Jurkat, Clone E6-1 (cell line): ENCODE measurements at regions not wholly inside any gene's neighbourhood (a gene's known extent, or its start where the extent isn't known, plus 50 kb on each side); places are given as distances from the start of the nearest gene placed in this dataset.

Experiments
- DNase-seq: peaks from one replicate; pipeline ENCODE4 v3.0.0-alpha.2; 2011; ENCODE audit warnings: low read depth, low spot score
- H3K4me3 ChIP-seq: 2 replicates; pipeline ENCODE4 v1.5.1; 2011; ENCODE audit warnings: mild to moderate bottlenecking, low read length, control low read depth, moderate library complexity

GRCh38 chr9:115207003-115207836, 89.3 kb upstream of the TNC start:
- no peak for DNase-seq
- H3K4me3 ChIP-seq: no peak overlapping the region

DNA sequence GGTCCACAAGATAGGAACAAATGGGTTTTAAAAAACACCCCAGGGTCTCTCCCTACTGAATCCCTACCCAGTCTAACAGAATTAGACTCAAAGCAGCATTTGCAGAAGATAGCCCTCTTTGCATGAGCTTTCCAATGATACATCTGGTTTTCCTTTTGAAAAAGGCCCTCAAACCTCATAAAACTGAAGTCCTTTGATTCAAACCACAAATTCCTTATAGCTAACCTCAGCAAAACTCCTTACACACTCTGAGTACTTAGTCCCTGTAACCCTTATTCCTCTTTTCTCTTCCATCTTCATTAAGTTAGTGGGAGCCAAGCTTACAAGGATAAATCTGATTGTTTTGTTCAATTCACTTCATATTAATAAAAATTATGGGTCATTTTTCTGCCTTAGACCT, 90.5 kb upstream of the TNC start:
- H3K4me3 ChIP-seq: no peak overlapping the region
- no peak for DNase-seq

DNA sequence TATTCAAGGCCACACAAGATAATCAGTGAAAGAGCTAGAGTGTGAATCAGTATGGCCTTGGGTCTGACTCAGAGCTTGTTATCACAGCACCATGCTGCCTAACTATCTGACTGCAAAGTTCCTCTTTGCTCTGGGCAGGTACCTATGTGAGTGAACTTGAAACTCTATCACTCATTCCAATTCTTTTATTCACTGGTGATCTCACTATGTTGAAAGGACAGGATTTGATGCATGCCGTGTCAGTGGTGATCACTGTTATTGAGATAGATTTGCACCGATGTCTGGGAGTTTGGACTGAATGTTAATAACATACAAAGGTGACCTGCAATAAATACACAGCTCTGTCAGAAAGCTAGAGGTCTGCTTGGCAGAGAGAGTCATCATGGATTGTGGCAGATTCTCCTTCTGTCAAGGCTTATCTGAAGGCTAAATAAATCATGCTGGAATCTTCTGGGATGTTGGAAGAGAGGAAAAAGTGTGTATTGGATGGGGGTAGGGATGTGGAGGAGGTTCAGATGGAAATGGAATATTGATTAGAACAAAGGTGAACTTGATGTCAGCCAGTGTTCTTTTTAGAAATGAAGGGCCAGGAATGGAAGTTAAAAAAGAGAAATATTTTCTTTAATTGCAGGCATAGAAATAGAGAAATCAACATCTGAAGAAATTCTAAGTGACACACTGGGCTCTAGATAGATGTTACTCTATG, 91.8 kb upstream of the TNC start:
- H3K4me3 ChIP-seq: no peak overlapping the region
- no peak for DNase-seq

DNA sequence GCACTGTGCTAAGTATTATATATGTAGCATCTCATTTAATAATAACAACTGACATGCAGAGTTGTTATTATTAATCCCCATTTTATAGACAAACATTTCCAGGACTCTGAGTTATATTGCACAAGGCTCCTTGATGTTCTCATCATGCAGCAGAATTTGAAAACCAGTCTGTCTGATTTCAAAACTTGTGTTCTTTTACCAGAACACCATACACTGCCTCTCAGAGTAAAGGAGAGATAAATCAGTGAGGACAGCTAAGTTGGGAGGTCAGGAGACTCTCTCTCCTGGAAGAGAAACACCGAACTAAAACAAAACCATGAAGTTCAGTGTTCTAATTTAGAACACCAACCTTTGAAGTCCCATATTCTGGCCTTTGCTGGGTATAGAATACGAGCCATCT, 92.7 kb upstream of the TNC start:
- DNase-seq: no peak
- H3K4me3 ChIP-seq: no peak overlapping the region

DNA sequence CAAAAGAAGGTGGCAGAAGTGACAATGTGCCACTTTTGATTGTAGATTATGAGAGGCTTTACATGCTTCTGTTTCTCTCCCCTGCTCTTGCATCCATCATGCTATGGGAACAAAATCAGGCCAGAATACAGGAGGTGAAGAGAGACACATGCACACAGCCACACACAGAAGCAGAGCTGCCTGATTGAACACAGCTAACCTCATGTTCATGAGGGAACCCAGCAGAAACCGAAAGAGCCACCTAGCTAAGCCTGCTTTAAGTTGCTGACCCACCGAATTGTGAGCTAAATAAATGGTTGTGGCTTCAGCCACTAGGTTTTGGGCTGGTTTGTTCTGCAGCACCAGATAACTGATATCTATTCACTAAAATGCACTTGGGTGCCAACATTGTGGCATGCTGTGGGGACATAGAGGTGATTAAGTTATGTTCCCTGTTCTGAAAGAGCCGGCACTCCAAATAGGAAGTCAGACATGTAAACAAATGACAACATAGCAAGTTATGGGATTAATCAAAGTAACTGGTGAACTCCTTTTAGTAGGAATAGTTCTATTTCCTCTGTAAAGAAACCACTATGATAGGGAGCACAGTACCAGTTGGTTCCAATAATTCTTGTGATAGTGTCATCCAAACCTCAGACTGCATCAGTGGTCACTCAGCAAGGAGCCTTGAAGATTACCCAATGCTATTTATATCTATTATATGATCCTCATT, 93.6 kb upstream of the TNC start:
- no peak overlapping the region for H3K4me3 ChIP-seq
- no peak for DNase-seq

GRCh38 chr9:115212125-115212605, 94.2 kb upstream of the TNC start:
- no peak overlapping the region for H3K4me3 ChIP-seq
- DNase-seq: no peak

GRCh38 chr9:115212832-115213231, 94.9 kb upstream of the TNC start:
- no peak for DNase-seq
- H3K4me3 ChIP-seq: no peak overlapping the region

GRCh38 chr9:115213818-115214334, 95.9 kb upstream of the TNC start:
- DNase-seq: no peak
- no peak overlapping the region for H3K4me3 ChIP-seq

- H3K4me3 ChIP-seq: no peak overlapping the region
- no peak for DNase-seq
Measured at GRCh38 chr9:115216873-115217272, 98.9 kb upstream of the TNC start.

GRCh38 chr9:115220319-115221005, 102.5 kb upstream of the TNC start:
- DNase-seq: no peak
- H3K4me3 ChIP-seq: no peak overlapping the region

- DNase-seq: no peak
- no peak overlapping the region for H3K4me3 ChIP-seq
Measured at GRCh38 chr9:115223471-115223870, 105.5 kb upstream of the TNC start.

DNA sequence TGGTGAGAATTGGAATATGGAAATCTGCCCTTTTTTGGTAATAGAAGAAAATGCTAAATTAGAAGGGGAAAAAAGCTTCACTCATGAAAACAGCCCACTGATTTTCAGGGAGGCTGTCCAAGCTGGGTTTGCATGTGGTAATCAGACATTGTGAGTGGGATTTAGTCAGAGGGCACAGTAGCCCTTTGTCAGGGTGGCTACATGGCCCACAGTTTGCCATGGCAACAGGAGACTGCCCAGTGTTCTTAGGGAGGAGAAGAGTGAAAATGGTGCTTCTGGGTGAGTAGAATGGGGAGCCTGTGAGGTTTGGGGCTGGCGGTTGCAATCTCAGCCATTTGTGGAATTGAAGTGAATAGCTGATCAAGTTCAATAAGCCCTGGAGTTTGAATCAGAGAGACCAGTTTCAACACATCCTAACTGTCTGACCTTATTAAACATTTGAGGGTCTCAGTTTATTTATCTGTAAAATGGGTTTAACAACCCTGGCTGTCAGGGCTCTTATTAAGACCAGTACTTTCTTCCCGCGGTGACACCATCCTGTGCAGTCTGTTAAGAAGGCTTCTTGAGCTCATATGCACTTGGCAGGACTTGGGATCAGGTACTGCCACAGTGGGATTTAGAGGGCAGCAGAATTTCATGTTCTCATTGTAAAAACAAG, 107.6 kb upstream of the TNC start:
- no peak overlapping the region for H3K4me3 ChIP-seq
- no peak for DNase-seq

GRCh38 chr9:115226152-115226551, 108.2 kb upstream of the TNC start:
- no peak overlapping the region for H3K4me3 ChIP-seq
- DNase-seq: no peak

GRCh38 chr9:115229496-115229895, 111.5 kb upstream of the TNC start:
- DNase-seq: no peak

GRCh38 chr9:115230924-115231515, 113.1 kb upstream of the TNC start:
- DNase-seq: no peak
- H3K4me3 ChIP-seq: no peak overlapping the region

More at GRCh38 chr9:115229496-115229895, 111.5 kb upstream of the TNC start:
- H3K4me3 ChIP-seq: no peak overlapping the region

DNA sequence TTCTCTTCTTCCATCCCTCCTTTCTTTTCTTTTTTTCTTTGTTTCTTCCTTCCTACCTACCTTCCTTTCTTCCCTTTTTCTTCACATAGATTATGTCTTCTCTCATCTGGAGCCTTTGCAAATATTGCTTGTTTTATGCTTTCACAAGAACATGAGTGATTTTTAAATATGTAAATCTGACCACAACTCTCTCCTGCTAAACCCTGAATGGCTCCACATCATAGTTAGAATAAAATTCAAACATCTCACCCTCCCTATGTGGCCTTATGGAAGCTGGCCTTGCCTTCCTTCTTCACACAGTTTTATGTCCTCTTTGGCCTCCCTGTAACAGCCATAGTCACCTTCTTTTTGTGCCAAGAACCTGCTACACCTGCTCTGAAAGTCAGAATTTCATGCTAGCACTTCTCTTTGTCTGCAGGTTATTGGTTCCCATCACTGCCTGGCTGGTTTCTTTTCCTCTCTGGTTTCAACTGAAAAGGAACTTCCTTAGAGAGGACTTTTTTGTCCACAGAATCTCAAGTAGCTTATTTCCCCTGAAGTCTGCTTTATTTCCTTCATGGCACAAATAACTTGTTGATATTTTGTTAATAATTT, 114.3 kb upstream of the TNC start:
- no peak for DNase-seq
- no peak overlapping the region for H3K4me3 ChIP-seq

- DNase-seq: no peak
- H3K4me3 ChIP-seq: no peak overlapping the region
Measured at GRCh38 chr9:115234094-115234493, 116.1 kb upstream of the TNC start.

- no peak overlapping the region for H3K4me3 ChIP-seq
- no peak for DNase-seq
Measured at GRCh38 chr9:115235221-115235620, 117.3 kb upstream of the TNC start.
